Keratinocyte (primary cell): ENCODE measurements at regions not wholly inside any gene's neighbourhood (a gene's known extent, or its start where the extent isn't known, plus 50 kb on each side); places are given as distances from the start of the nearest gene placed in this dataset.

Experiments
- DNase-seq: peaks from one replicate; pipeline ENCODE4 v3.0.0-alpha.2; 2011; ENCODE audit warnings: low read depth, missing footprints, low spot score
- FAIRE-seq: peaks from 2 replicates; lab custom pipeline; 2011; peaks lifted over from hg19 to GRCh38; lab: Jason Lieb, UNC
- H2AFZ ChIP-seq: 2 replicates; pipeline ENCODE4 v1.6.0; 2012; ENCODE audit warnings: low read length, control low read depth, inconsistent platforms; ENCODE audit not compliant: control insufficient read depth
- H3K27ac ChIP-seq: 2 replicates; pipeline ENCODE4 v1.5.1; 2011; ENCODE audit warnings: low read length; ENCODE audit not compliant: control insufficient read depth, insufficient read depth
- H3K27me3 ChIP-seq: 3 replicates; pipeline ENCODE4 v1.6.0; 2011; ENCODE audit warnings: low read length; ENCODE audit not compliant: control insufficient read depth, insufficient read depth; ENCODE audit errors: extremely low read depth
- H3K36me3 ChIP-seq, 2 experiments: 2 replicates in 1 of 2; 3 replicates in 1 of 2; pipeline ENCODE4 v1.5.1; 2011; ENCODE audit warnings: low read length in 2 of 2, mild to moderate bottlenecking in 1 of 2; ENCODE audit not compliant: control insufficient read depth in 2 of 2, insufficient read depth in 2 of 2; ENCODE audit errors: extremely low read depth in 1 of 2
- H3K4me1 ChIP-seq: 3 replicates; pipeline ENCODE4 v1.5.1; 2011; ENCODE audit warnings: low read length; ENCODE audit not compliant: control insufficient read depth, insufficient read depth; ENCODE audit errors: extremely low read depth
- H3K4me2 ChIP-seq: 3 replicates; pipeline ENCODE4 v1.6.0; 2011; ENCODE audit warnings: low read depth, low read length; ENCODE audit not compliant: control insufficient read depth, insufficient read depth; ENCODE audit errors: extremely low read depth
- H3K4me3 ChIP-seq, 3 experiments: fragments of 200-600 bp in 1 of 3; sonication (generic) in 1 of 3; 2 replicates in 2 of 3; 3 replicates in 1 of 3; pipeline ENCODE4 v1.5.1; 2011 to 2016; ENCODE audit warnings: low read length in 3 of 3, mild to moderate bottlenecking in 3 of 3, control low read depth in 2 of 3, inconsistent platforms in 1 of 3, low read depth in 1 of 3, mixed read lengths in 1 of 3, mixed run types in 1 of 3, moderate library complexity in 1 of 3; ENCODE audit not compliant: control insufficient read depth in 2 of 3, insufficient read depth in 2 of 3; ENCODE audit errors: extremely low read depth in 1 of 3
- H3K79me2 ChIP-seq: 2 replicates; pipeline ENCODE4 v1.6.0; 2012; ENCODE audit warnings: low read length; ENCODE audit not compliant: control insufficient read depth, insufficient read depth
- H3K9ac ChIP-seq: 3 replicates; pipeline ENCODE4 v1.6.0; 2011; ENCODE audit warnings: low read length; ENCODE audit not compliant: control insufficient read depth, insufficient read depth; ENCODE audit errors: extremely low read depth
- H3K9me1 ChIP-seq: 3 replicates; pipeline ENCODE4 v1.6.0; 2011; ENCODE audit warnings: low read length; ENCODE audit not compliant: control insufficient read depth, insufficient read depth; ENCODE audit errors: extremely low read depth
- H3K9me3 ChIP-seq: 2 replicates; pipeline ENCODE4 v1.5.1; 2012; ENCODE audit warnings: low read depth, low read length; ENCODE audit not compliant: control insufficient read depth
- H4K20me1 ChIP-seq: 3 replicates; pipeline ENCODE4 v1.6.0; 2011; ENCODE audit warnings: low read length; ENCODE audit not compliant: control insufficient read depth, insufficient read depth; ENCODE audit errors: extremely low read depth
- EZH2 ChIP-seq: IDR thresholded peaks from one replicate; pipeline ENCODE4 v1.6.1; 2012; ENCODE audit warnings: inconsistent platforms, mild to moderate bottlenecking, low read length, moderate library complexity
- dilution Hi-C: fragments of 300-500 bp; cut with MboI; formaldehyde crosslinking; loops from one replicate; pipeline ENCODE4 v1.7.0; 2020; ENCODE audit warnings: low sequenced_read_pairs; ENCODE audit not compliant: extremely low pct_ligation_motif_present
- TF ChIP-seq, protein P1 (sequence below), 3 experiments: IDR thresholded peaks in 1 of 3; conservative IDR thresholded peaks in 1 of 3; optimal IDR thresholded peaks in 1 of 3; 2 replicates in 2 of 3; 3 replicates in 1 of 3; pipeline versions ENCODE3 to v1.5.1; 2011; ENCODE audit warnings: low read length in 3 of 3, mild to moderate bottlenecking in 3 of 3, moderate library complexity in 2 of 3, control low read depth in 1 of 3, inconsistent platforms in 1 of 3; ENCODE audit not compliant: insufficient read depth in 2 of 3; ENCODE audit errors: extremely low read depth in 1 of 3

DNA sequence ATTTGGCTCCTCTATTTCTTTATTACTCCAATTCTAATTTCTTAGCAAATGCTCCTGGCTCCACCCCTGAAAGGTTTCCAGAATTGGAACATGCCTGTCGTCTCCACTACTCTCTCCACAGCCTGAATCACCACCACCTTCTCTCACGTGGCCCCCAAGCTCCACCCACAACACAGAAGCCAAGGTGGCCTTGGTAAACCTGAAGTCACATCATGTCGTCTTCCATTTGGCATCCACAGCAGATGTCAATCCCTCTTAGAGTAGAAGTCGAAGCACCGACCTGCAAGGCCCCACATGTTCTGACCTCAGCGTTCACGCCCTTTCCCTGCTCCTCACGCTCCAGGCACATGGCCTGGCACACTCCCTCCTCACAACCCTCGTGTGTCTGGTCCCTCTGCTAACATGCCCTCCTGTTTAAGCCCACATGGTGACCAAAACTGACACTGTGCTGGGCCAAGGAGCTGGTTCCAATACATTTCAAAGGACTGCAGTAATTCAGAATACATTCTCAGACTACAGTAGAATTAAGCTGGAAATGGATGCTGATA is 56.3 kb upstream of the GPC1 start:
- dilution Hi-C loops = no loop called here
- Histone ChIP-seq H3K27ac (no peak overlapping the region), H3K4me1 (peaks cover 5% of the 10 kb centered on the region), H3K4me2 (no peak overlapping the region), H3K9ac (no peak overlapping the region), H3K36me3 (no peaks in the 10 kb centered on the region), H3K79me2 (no peaks in the 10 kb centered on the region), H3K4me3 (no peak overlapping the region), H3K9me3 (no peaks in the 10 kb centered on the region), H3K27me3 (peaks cover 17% of the 10 kb centered on the region), H4K20me1 (no peaks in the 10 kb centered on the region), H3K9me1 (no peaks in the 10 kb centered on the region), H2AFZ (no peak overlapping the region)
- DNase-seq (no peak), FAIRE-seq (no peak)
- TF ChIP-seq EZH2 = no peak
- TF ChIP-seq, protein P1, sequence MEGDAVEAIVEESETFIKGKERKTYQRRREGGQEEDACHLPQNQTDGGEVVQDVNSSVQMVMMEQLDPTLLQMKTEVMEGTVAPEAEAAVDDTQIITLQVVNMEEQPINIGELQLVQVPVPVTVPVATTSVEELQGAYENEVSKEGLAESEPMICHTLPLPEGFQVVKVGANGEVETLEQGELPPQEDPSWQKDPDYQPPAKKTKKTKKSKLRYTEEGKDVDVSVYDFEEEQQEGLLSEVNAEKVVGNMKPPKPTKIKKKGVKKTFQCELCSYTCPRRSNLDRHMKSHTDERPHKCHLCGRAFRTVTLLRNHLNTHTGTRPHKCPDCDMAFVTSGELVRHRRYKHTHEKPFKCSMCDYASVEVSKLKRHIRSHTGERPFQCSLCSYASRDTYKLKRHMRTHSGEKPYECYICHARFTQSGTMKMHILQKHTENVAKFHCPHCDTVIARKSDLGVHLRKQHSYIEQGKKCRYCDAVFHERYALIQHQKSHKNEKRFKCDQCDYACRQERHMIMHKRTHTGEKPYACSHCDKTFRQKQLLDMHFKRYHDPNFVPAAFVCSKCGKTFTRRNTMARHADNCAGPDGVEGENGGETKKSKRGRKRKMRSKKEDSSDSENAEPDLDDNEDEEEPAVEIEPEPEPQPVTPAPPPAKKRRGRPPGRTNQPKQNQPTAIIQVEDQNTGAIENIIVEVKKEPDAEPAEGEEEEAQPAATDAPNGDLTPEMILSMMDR (optimal IDR thresholded peaks at IDR 0.05 in 1 of 3, IDR thresholded peaks at IDR 0.05 in 1 of 3, conservative IDR thresholded peaks at IDR 0.05 in 1 of 3; ENCODE audit: extremely low read depth in 1 of 3, insufficient read depth in 2 of 3, low read length in 3 of 3) = no peak

DNA sequence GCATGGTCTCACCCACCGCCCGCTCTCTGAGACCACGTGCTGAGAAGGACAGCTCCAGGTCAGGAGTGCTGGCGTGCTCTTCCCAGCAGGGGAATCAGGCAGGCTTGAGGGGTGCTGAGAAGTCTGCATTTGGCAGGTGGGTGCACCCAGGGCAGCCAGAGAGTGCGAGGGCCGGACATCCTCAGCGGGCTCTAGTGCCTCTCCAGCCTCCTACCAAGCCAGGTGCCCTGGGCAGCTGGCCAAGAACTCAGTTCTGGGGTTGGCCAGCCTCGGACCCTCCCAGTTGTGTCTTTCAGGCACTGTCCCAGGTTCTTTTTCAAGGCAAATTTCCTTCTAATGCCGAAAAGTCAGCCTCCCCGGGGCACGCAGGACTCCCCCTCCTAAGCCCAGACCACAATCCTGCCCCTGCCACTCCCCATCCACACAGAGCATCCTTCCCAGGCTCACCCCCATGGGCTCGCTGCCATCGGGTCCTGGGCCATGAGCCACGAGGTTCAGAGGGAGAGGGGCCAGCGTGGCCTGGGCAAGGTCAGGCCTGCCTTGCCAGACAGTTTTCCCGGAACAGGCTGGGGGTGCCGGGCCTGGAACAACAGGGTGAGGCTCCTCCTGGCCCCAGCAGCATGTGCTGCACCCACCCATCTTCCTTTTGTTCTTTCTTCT is 52.2 kb upstream of the GPC1 start:
- Histone ChIP-seq H3K9ac (no peak overlapping the region), H3K4me3 (no peak overlapping the region), H3K9me3 (no peaks in the 10 kb centered on the region), H3K4me2 (no peak overlapping the region), H4K20me1 (no peaks in the 10 kb centered on the region), H3K27ac (no peak overlapping the region), H3K4me1 (peaks cover 3% of the 10 kb centered on the region), H3K36me3 (no peaks in the 10 kb centered on the region), H2AFZ (no peak overlapping the region), H3K9me1 (no peaks in the 10 kb centered on the region), H3K27me3 (peaks cover 2% of the 10 kb centered on the region), H3K79me2 (no peaks in the 10 kb centered on the region)
- FAIRE-seq = no peak
- DNase-seq = no peak
- dilution Hi-C loops = no loop called here
- TF ChIP-seq, protein P1 (optimal IDR thresholded peaks at IDR 0.05 in 1 of 3, IDR thresholded peaks at IDR 0.05 in 1 of 3, conservative IDR thresholded peaks at IDR 0.05 in 1 of 3; ENCODE audit: extremely low read depth in 1 of 3, insufficient read depth in 2 of 3, low read length in 3 of 3) = no peak
- no peak for TF ChIP-seq EZH2
